ENCODE measurements at regions not wholly inside any gene's neighbourhood (a gene's known extent, or its start where the extent isn't known, plus 50 kb on each side); places are given as distances from the start of the nearest gene placed in this dataset.

GRCh38 chr6:144951730-144952437, 666.7 kb downstream of the UTRN start:
- Histone ChIP-seq H3K9me3 (no peaks in the 10 kb centered on the region), H3K36me3 (ENCODE audit: low read depth, missing control alignments) (no peaks in the 10 kb centered on the region), H3K27me3 (no peaks in the 10 kb centered on the region), H3K4me1 (no peaks in the 10 kb centered on the region), H3K4me3 (no peak overlapping the region), H3K27ac (no peak overlapping the region)
- no peak for DNase-seq
- TF ChIP-seq CTCF (IDR thresholded peaks at IDR 0.05): no peak
- no peak for TF ChIP-seq POLR2A (IDR thresholded peaks at IDR 0.05)
- WGBS, 2 donors: 60 to 62% methylated on average over 3 of the region's 3 CpGs
- intact Hi-C loops (cut with DNase I; ENCODE audit: low total_unique reads): no loop called here

GRCh38 chr6:144952456-144953240, 667.5 kb downstream of the UTRN start:
- no peaks in the 10 kb centered on the region for H3K27me3 ChIP-seq
- no peak for DNase-seq
- TF ChIP-seq CTCF (IDR thresholded peaks at IDR 0.05) (no peak), POLR2A (IDR thresholded peaks at IDR 0.05) (no peak)
- no peak overlapping the region for H3K4me3 ChIP-seq
- H3K4me1 ChIP-seq: no peaks in the 10 kb centered on the region
- intact Hi-C loops (cut with DNase I; ENCODE audit: low total_unique reads): no loop called here
- WGBS, 2 donors: 92 to 94% methylated on average over 3 of the region's 3 CpGs
- H3K9me3 ChIP-seq: no peaks in the 10 kb centered on the region
- H3K27ac ChIP-seq: no peak overlapping the region
- H3K36me3 ChIP-seq (ENCODE audit: low read depth, missing control alignments): no peaks in the 10 kb centered on the region

- no peak overlapping the region for H3K27ac ChIP-seq
- DNase-seq: no peak
Observed at GRCh38 chr6:144953552-144954240, 668.6 kb downstream of the UTRN start.

GRCh38 chr6:144954241-144954556, 669.1 kb downstream of the UTRN start:
- intact Hi-C loops (cut with DNase I; ENCODE audit: low total_unique reads): no loop called here
- Histone ChIP-seq H3K27ac (no peak overlapping the region), H3K4me3 (no peak overlapping the region), H3K9me3 (no peaks in the 10 kb centered on the region), H3K36me3 (ENCODE audit: low read depth, missing control alignments) (no peaks in the 10 kb centered on the region), H3K4me1 (no peaks in the 10 kb centered on the region), H3K27me3 (no peaks in the 10 kb centered on the region)
- no peak for TF ChIP-seq CTCF (IDR thresholded peaks at IDR 0.05)
- DNase-seq: no peak
- WGBS, 2 donors: 91 to 92% methylated on average over 3 of the region's 3 CpGs

More at GRCh38 chr6:144953552-144954240, 668.6 kb downstream of the UTRN start:
- 86 to 92% methylated on average over 2 to 5 of the region's 5 CpGs for WGBS, 2 donors
- Histone ChIP-seq H3K4me3 (no peak overlapping the region), H3K9me3 (no peaks in the 10 kb centered on the region), H3K36me3 (ENCODE audit: low read depth, missing control alignments) (no peaks in the 10 kb centered on the region), H3K27me3 (no peaks in the 10 kb centered on the region), H3K4me1 (no peaks in the 10 kb centered on the region)
- TF ChIP-seq CTCF (IDR thresholded peaks at IDR 0.05) (no peak), POLR2A (IDR thresholded peaks at IDR 0.05) (no peak)
- intact Hi-C loops (cut with DNase I; ENCODE audit: low total_unique reads): no loop called here
